Testis (tissue), 2 donors: ENCODE measurements at regions not wholly inside any gene's neighbourhood (a gene's known extent, or its start where the extent isn't known, plus 50 kb on each side); places are given as distances from the start of the nearest gene placed in this dataset.

Experiments used
- CTCF ChIP-seq, 3 experiments: fragments of 450-650 bp in 2 of 3; fragments of 200-600 bp in 1 of 3; sonication (generic) in 1 of 3; IDR thresholded peaks; one replicate each; pipeline ENCODE4 v1.5.1; 2016 to 2019; ENCODE audit warnings: antibody characterized with exemption in 3 of 3, mild to moderate bottlenecking in 2 of 3, moderate library complexity in 1 of 3
- POLR2A ChIP-seq: fragments of 450-650 bp; IDR thresholded peaks from one replicate; pipeline ENCODE4 v1.6.1; 2017; ENCODE audit warnings: antibody characterized with exemption, mild to moderate bottlenecking, moderate library complexity

- no peak for TF ChIP-seq CTCF (IDR thresholded peaks at IDR 0.05)
- no peak for TF ChIP-seq POLR2A
Observed at GRCh38 chr13:79907527-79907926, 426.6 kb downstream of the NDFIP2 start.
